ENCODE measurements at regions not wholly inside any gene's neighbourhood (a gene's known extent, or its start where the extent isn't known, plus 50 kb on each side); places are given as distances from the start of the nearest gene placed in this dataset.

- Mint-ChIP-seq H3K27ac (no peak overlapping the region), H3K36me3 (no peaks in the 10 kb centered on the region), H3K4me3 (no peak overlapping the region), H3K27me3 (ENCODE audit: low read depth) (peaks cover 14% of the 10 kb centered on the region), H3K4me1 (no peaks in the 10 kb centered on the region), H3K9me3 (no peaks in the 10 kb centered on the region)
- DNase-seq (ENCODE audit: low spot score in 2 of 2, unreplicated experiment in 2 of 2), result no peak
- TF ChIP-seq, protein P1, sequence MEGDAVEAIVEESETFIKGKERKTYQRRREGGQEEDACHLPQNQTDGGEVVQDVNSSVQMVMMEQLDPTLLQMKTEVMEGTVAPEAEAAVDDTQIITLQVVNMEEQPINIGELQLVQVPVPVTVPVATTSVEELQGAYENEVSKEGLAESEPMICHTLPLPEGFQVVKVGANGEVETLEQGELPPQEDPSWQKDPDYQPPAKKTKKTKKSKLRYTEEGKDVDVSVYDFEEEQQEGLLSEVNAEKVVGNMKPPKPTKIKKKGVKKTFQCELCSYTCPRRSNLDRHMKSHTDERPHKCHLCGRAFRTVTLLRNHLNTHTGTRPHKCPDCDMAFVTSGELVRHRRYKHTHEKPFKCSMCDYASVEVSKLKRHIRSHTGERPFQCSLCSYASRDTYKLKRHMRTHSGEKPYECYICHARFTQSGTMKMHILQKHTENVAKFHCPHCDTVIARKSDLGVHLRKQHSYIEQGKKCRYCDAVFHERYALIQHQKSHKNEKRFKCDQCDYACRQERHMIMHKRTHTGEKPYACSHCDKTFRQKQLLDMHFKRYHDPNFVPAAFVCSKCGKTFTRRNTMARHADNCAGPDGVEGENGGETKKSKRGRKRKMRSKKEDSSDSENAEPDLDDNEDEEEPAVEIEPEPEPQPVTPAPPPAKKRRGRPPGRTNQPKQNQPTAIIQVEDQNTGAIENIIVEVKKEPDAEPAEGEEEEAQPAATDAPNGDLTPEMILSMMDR (IDR thresholded peaks at IDR 0.05; ENCODE audit: unreplicated experiment), result no peak
Measured at GRCh38 chr3:74693696-74694393, 79.4 kb upstream of the CNTN3 start.

- no peaks in the 10 kb centered on the region for H3K4me1 Mint-ChIP-seq
- H3K9me3 Mint-ChIP-seq, result no peaks in the 10 kb centered on the region
- H3K36me3 Mint-ChIP-seq, result no peaks in the 10 kb centered on the region
- H3K27ac Mint-ChIP-seq, result no peak overlapping the region
- no peak for DNase-seq (ENCODE audit: low spot score in 2 of 2, unreplicated experiment in 2 of 2)
- TF ChIP-seq, protein P1 (IDR thresholded peaks at IDR 0.05; ENCODE audit: unreplicated experiment), result no peak
- H3K4me3 Mint-ChIP-seq, result no peak overlapping the region
- peaks cover 14% of the 10 kb centered on the region for H3K27me3 Mint-ChIP-seq (ENCODE audit: low read depth)
Measured at GRCh38 chr3:74693251-74693650, 78.8 kb upstream of the CNTN3 start.

DNA sequence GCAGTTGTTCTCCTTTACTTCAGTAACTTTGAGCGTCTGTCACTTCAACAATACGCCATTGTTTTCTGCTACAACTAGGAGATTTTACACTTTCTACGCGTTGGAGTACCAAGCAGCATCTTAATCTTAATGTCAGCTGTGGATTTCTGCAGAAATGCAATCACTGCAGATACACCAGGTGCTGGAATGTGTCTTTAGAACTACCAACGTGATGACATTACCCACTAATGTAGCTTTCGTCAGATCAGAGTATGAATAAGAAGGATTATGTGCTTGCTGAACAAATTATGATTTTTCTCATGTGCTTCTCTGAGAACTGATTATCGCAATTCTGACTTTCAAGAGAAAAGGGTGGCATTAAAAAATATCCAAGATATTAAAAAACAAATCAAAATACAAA lies 77.5 kb upstream of the CNTN3 start:
- H3K27ac Mint-ChIP-seq, result no peak overlapping the region
- H3K9me3 Mint-ChIP-seq, result peaks cover 11% of the 10 kb centered on the region
- DNase-seq (ENCODE audit: low spot score in 2 of 2, unreplicated experiment in 2 of 2), result no peak
- H3K4me1 Mint-ChIP-seq, result no peaks in the 10 kb centered on the region
- TF ChIP-seq, protein P1 (IDR thresholded peaks at IDR 0.05; ENCODE audit: unreplicated experiment), result no peak
- no peak overlapping the region for H3K4me3 Mint-ChIP-seq
- peaks cover 14% of the 10 kb centered on the region for H3K27me3 Mint-ChIP-seq (ENCODE audit: low read depth)
- H3K36me3 Mint-ChIP-seq, result no peaks in the 10 kb centered on the region

DNA sequence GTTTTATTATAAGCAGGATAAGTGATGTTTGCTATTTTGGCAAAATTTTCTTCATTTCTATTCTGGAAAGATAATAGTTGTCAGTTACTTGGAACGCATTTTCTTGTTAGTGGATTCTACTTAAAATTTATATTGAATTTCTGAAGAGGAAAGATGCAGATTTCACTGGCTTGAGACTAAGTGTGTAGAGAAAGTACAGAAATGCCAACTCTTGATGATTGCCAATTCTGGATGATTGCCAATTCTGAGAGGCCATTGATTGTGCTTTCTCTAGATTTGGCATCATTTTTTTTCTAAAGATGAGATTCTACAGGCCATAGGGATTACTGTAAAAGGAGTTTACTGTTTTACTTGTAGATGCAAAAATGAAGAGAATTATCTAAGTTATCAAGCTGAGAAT lies 58.9 kb upstream of the CNTN3 start:
- Mint-ChIP-seq H3K4me3 (no peak overlapping the region), H3K27me3 (ENCODE audit: low read depth) (peaks cover 4% of the 10 kb centered on the region), H3K4me1 (no peaks in the 10 kb centered on the region), H3K36me3 (no peaks in the 10 kb centered on the region), H3K9me3 (no peaks in the 10 kb centered on the region), H3K27ac (no peak overlapping the region)
- DNase-seq (ENCODE audit: low spot score in 2 of 2, unreplicated experiment in 2 of 2), result no peak
- TF ChIP-seq, protein P1 (IDR thresholded peaks at IDR 0.05; ENCODE audit: unreplicated experiment), result no peak

- TF ChIP-seq, protein P1 (IDR thresholded peaks at IDR 0.05; ENCODE audit: unreplicated experiment), result no peak
- peaks cover 18% of the 10 kb centered on the region for H3K9me3 Mint-ChIP-seq
- H3K36me3 Mint-ChIP-seq, result no peaks in the 10 kb centered on the region
- H3K27ac Mint-ChIP-seq, result no peak overlapping the region
- DNase-seq (ENCODE audit: low spot score in 2 of 2, unreplicated experiment in 2 of 2), result no peak
- H3K4me3 Mint-ChIP-seq, result no peak overlapping the region
- H3K27me3 Mint-ChIP-seq (ENCODE audit: low read depth), result no peaks in the 10 kb centered on the region
- no peaks in the 10 kb centered on the region for H3K4me1 Mint-ChIP-seq
Measured at GRCh38 chr3:74664606-74665005, 50.1 kb upstream of the CNTN3 start.

Measured in mesothelial cell of epicardium (in vitro differentiated cells).